ENCODE measurements at regions not wholly inside any gene's neighbourhood (a gene's known extent, or its start where the extent isn't known, plus 50 kb on each side); places are given as distances from the start of the nearest gene placed in this dataset.

DNA sequence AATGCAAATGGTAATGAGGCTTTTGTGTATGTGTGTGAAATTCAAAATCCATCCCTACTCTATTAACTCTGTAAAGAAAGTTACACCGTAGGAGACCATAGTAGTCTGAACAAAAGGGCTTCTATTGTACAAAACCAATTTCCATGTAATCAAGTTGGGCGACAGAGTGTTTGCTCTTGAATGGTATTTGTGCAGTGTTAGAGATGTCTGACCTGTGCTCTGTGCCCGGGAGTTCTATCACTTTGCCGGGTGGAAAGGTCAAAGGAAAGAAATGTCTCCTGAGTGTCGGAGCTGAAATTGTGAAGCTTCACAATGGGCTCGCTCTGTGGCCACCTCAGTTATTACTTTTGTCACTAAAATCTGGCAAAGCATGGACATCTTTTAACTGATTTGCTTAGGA, 312.0 kb downstream of the SAMD5 start:
- no peak for DNase-seq (ENCODE audit: low spot score)

DNA sequence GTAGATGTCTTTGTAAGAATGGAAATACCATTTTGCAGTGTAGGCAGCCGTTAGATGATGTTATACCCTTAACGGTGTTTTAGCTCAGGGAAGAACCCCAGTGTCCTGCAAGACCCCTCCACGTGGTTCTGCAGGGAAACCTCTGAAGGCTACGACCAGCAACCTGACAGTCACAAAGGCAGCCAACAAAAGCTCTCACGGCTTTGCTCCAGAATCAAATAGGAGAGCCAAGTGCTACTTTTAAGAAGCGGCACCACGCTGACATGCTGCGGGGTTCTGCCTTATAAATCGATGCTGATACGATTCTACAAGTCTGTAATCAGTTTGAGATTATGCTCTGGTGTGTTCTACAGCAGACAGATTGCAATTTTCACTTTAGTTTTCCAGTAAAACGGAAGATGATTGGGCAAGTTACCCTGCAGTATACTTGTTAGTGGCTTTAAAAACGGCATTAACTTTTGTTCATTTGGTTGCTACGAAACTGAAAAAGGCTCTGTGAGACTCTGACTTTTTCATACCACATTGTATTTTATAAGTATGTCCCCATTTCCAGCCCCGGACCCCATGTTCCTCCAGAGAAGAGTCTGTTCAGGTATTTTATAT, 312.9 kb downstream of the SAMD5 start:
- DNase-seq (ENCODE audit: low spot score) = no peak

DNA sequence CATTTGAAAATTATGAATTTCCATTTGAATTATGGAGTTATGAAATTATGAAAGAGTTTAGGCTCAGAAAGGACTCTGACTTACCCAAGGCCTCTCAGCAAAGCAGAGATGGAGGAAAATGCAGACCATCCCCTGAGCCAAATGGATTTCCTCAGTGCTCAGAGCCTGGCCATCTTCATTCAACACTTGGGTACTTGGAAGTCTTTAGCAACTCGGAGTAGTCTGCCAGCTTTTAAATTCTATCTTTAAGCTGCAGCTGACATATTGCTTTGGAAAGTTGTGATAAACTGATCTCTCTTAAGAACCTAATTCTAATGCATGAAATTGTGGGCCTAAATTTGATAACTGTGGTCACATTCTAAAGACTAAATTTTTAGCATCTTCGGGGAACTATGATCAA, 315.4 kb downstream of the SAMD5 start:
- no peak for DNase-seq (ENCODE audit: low spot score)

DNA sequence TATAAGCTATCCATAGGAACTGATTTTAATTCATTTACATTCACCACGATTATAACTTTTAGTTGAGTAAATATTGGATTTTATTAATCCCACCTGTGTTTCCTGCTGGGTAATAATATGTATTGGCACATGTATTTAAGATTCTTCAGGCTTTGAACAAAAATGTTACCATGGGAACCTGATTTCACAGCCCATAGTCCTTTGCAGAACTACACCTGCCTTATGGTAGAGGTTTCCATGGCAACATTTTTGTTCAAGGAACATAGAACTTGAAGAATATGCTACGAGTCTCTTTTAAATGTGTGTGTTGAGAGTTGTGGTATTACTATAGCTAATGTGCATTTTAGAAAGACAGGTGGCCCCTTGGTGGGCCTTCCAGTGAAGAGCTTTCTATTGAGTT, 317.4 kb downstream of the SAMD5 start:
- no peak for DNase-seq (ENCODE audit: low spot score)

DNA sequence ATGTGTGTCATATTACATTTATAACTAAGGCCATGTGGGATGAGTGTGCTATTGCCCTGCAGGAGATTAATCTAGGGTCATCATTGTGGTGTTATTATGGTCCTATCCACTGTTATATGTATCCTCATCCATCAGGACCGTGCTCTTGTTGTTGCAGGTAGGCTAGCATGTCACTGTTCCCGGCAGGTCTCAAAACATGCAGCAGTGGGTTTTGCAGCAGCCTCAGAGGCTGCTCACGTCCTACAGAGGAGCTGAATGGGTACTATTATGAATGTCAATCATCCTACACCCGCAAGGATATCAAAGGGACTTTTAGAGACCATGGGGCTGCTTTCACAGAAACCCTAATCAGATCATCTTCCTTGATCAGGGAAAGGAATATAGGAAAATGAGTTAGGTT, 318.2 kb downstream of the SAMD5 start:
- DNase-seq (ENCODE audit: low spot score) = no peak

DNA sequence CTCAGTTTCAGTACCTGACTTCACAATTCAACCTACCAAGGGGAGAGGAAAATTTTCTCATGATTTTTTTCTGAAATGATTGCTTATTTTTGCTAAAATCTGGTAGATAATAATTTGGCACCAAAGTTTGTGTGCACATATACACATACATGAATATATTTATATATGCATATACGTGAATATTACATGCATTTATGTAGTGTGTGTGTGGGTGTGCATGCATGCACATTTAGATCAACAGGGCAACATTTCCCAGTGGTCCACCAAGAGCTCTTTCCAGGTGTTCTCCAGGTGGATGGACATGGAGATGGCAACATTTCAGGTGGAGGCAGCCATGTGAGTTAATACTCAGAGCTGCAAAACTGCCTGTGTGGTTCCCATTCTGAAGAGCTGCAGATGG, 320.9 kb downstream of the SAMD5 start:
- DNase-seq (ENCODE audit: low spot score) = no peak

DNA sequence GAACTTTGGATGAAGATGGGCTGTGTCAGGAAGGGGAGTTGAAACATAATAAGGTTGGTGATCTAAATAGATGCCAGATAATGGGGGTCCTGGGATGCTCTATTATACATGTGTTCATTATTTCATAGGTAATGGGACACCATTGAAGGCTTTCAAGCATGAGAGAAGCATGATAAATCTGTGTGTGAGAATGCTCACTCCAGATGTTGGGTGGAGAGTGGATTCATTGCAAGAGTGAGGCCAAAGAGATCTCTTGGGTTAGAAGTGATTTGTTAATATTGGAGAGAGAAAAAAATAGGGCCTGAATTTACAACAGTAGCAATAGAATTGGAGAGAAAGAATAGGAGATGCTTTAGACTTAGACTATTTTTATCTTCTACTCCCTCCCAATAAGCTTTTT, 321.3 kb downstream of the SAMD5 start:
- no peak for DNase-seq (ENCODE audit: low spot score)

DNA sequence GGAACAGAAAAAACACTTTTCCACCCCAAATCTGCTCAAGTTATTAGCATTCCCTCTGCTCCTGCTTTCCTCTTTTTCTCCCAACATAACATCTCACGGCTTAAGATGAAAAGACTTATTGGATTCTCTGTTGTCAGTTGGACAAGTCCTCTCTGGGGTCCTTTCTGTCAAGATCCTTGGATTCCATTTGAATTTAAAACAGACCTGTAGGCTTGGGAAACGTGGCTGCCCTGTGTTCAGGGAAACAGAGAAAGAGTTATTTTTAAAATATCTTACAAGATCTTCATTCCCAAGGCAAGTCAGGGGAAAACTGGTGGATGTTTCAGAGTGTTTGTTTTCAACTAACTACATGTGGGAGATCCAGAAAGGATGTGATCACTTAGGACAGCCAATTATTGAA, 322.9 kb downstream of the SAMD5 start:
- no peak for DNase-seq (ENCODE audit: low spot score)

DNA sequence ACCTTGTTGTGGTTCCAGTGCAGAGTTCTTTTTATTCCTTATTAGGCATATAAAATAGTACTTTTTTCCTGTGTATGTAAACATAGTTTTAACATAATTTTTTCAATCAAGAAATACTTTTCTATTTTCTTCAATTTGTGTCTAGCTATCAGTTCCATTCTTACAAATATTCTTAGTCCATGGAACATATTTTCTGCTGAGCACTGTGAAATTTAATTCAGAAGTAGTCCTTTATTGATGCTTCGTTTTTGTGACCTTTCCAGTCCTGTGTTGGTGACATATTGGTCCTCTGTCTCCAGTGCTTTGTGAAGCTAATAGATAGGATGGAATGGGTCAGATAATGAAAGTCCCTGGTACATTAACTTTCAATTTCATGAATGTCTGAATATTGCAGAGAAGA, 325.1 kb downstream of the SAMD5 start:
- no peak for DNase-seq (ENCODE audit: low spot score)

DNA sequence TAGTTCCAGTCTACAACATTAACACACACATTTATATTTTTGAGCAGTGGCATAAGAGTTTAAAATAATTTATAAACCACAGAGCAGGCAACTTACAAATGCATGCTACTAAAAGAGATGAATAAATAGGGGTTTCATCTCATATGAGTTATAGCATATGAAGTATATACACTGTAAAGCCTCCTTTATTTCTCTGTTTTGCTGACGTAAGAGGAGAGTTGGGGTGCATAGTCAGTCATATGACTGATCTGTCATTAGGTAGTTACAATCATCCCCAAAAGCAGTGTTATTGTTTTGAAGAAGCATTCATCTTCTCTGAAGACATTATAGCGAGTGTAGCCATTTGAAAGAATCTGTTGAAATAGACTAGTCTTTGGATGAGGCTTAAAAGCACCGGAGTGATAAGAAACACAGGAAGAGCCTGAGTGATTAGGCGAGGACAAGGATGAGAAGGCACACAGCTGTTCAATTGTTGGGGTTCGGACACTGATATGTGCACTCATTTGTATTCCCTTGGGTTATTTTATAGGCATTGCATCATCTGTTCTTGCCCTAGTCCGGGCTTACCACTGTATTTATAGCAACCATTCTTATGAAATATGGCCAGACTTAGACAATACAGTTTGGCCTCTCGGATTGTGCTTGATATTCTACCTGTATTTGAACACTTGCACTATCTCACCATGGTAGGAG, 325.7 kb downstream of the SAMD5 start:
- DNase-seq (ENCODE audit: low spot score) = no peak

DNA sequence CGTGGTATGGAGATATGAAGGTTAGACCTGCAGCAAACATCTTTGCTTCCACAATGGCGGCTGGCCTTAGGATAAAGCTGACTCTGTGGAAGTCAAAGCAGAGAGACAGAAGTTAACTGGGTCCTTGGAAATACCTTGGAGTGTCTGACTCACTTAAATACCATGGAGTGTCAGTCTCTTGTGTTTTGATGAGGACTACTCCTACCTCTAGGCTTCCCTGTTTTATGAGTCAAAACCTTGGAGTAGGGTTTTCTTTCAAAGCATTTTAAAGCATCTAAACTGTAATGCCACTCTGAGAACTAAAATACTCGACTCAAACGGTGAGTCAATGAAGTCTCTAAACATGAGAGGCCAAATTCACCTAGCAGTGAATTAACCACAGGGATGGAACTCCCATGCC, 329.1 kb downstream of the SAMD5 start:
- DNase-seq (ENCODE audit: low spot score) = no peak

DNA sequence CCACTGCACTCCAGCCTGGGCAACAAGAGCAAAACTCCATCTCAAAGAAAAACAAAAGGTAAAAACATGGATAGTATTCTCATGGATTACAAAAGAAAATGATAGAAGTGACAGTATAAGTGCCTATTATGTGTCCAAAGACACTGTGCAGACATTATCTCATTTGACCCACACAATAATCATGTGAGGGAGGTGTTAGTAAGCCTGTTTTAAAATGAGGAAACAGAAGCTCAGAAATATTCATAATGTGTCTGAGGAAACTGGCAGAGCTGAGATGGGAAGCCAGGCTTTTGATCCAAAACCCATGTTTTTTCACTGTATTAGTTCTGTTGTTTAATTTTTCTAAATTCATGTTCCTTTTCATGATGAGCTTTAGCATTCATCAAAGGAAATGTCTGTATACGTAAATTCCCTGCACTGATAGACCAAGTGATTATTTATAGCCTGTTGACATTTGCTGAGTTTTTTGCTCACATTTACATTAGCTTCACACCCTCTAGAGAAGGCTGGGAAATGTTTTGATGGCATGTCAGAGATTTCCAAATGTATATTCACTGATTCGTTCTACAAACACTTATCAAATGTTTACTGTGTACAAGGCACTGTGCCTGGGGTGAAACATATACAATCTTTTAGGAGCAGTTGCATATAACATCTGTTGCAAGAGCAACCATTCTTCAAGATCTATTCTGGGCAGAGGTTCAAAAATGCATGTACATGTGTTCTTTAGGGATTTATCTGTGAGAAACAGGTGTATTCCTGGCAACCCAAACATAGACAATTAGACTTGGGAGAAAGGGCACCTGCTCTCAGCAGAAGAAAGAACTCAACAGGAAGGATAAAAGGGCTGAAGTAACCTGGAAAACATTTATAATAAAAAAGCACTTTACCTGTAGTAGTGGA, 331.5 kb downstream of the SAMD5 start:
- no peak for DNase-seq (ENCODE audit: low spot score)

DNA sequence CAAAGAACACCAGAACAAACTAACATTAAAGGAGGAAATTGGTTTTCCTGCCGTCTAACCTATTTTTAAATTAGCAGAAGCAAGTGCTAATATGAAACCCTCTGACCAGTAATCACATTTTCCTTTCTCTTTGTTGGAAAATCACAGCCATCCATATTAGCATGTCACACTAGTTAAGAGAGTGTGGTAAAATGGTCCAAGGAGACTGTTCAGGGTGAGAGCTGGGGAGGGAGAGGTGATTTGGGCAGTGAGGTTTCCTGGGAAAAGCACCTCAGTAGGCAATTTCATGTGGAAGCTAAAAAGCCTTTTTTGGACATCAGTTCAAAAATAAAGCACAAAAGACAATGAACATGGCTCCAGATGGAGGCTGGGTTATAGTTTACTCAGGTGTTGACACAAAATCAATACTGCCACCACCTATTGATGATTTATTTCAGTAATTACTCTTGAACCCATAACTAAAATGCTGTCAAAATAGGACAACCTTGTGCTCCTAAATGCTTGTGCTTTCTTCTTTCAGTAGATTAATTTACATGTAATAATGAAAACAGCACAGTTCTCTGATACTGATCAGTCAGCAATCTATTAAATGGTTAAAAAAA, 333.2 kb downstream of the SAMD5 start:
- DNase-seq (ENCODE audit: low spot score) = no peak

DNA sequence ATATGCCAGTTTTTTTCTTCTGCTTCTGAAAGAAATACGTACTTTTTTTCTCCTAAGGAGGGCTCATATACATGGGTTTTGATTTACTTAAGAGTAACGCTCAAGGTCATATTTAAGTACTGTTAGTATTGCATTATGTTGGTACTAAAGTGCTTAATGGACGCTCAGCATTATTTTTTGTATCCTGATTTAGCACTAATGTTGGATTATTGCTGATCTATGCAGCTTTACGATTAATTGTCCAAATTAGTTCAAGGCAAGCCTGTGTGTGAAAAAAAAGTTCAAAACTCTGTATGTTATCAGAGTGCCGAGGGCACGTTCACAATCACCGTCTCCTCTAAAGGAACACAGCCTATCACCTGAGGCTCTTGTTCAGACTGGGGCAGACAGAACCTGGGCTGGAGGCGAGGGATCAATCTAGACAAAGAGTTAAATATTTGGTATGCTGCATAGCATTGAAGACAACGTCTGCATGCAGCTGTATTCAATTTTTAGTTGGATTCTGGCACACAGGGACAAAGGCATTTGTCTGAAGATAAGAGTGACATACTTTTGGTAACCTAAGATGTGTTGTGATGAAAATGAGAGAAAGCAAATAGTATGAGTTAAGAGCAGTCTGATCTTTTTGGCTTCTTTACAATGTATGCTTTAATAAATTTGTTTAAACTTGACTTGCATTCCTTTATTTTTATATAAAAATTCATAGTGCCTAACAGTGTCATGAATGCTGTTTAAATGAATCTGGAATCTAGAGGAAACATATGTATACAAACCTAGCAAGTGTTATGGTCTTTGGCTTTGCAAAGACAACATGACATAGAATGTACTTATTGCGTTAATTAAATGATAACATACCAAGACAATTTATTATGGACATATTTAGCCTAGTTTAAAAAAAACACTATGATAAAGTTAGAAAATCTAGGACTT, 341.2 kb downstream of the SAMD5 start:
- DNase-seq (ENCODE audit: low spot score) = no peak

DNA sequence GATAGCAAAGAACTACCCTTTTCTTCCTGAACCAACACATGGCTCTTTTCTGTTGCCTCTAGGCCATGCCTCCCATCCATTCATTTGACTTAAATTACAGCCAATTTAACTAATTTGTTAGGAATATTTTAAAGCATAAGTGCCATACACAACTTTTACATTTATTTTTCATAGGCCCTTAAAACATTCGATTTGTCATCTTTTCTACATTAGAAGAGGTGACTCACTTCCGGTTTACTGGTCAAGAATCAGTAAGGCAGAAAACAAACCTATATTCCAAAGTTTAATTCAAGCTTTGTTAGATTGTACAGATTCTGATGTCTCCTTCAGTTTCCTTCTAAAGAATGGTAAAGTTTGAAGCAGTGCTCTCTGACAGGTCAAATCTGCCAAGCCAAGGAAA, 344.3 kb downstream of the SAMD5 start:
- no peak for DNase-seq (ENCODE audit: low spot score)

DNA sequence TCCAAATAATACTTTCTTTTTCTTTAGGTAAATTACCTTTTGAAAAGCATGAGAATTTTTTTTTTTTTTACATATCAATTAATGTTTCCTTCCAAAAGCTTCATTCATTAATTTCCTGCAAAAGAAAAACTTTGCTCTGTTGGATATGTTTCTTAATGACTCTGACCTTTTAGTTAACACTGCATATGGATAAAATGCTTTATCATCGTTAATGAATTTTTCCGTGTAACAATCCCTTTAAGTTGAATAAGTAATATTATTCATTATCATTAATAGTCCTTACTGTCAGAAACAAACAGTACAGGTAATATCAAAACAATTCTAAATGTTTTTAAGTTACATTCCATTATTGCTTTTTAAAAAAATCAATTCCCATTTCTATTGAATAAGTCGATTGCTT, 345.1 kb downstream of the SAMD5 start:
- no peak for DNase-seq (ENCODE audit: low spot score)

DNA sequence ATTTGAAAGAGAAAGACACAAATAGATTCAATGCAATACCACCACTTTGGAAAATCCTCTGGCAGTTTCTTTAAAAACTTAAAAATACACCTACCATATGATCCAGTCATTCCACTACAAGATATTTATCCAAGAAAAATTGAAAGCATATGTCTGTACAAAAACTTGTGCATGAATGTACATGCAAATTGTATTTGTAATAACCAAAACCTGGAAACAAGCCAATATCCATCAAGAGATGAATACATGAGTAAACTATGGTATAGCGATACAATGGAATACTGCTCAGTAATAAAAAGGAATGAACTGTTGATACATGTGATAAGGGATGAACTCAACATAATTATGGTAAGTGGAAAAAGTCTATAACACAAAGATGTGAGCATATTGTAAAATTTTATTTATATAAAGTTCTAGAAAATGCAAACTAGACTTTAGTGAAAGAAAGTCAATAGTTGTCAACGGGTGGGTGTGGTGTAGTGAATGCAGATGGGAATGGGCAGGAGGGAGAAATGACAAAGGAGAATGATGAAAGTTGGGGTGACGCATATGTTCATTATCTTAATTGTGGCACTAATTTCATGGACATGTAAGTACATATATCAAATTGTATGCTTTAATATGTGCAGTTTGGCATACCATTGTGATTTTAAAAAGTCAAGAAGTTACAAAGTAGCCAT, 347.5 kb downstream of the SAMD5 start:
- no peak for DNase-seq (ENCODE audit: low spot score)

DNA sequence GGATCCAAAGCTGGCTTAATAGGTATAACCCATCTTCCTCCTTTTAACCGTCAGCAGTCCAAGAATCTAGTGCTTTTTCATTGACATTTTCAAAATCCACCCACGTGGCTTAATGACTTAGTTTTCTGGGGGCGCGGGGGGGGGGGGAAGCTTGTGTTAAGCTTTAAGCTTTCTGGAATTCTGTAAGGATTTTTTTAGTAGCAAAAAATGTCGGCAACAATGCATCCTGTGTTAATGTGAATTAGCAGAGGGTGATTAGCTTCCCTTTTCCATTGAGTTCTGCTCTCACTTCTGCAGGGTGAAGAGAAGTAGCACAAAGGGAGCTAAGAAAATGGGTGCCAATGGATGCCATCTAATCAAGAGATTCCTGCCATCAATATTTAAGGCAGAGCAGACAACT, 348.2 kb downstream of the SAMD5 start:
- no peak for DNase-seq (ENCODE audit: low spot score)

DNA sequence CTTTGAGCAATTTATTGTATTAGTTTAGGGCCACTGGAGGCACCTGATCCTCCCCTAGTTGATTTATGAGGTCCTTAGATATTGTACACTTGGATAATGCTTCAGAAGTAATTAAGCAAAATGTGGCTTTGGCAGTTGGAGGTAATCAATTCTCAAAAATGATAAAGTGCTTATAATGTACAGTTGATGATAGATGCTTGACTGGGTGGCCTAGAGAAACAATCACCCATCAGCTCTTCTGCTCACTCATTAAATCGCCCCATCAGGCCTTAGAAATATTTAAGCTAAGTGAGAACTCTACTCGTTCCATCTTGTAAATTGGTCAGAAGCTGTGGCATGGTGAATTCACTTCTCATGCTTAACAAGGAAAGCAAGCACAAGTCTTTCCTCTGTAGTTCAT, 349.9 kb downstream of the SAMD5 start:
- no peak for DNase-seq (ENCODE audit: low spot score)

DNA sequence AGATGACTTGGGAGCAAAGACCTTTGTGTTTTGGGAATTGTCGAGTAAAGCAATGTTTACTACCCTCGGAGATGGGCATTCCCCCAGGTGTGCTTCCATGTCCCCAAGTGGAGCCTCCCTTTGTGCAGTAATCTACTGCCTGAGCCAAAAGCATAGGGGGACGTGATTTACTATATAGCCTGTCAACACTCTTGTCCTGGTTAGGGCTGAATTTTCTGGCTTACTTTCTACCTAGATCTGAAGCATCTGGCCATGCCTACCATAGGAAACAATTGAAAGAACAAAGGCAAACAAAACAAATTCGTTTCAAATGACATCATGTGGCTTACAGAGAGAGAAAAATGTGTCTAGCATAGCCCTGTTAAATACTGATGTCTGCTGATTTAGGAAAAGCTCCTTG, 350.6 kb downstream of the SAMD5 start:
- no peak for DNase-seq (ENCODE audit: low spot score)

DNA sequence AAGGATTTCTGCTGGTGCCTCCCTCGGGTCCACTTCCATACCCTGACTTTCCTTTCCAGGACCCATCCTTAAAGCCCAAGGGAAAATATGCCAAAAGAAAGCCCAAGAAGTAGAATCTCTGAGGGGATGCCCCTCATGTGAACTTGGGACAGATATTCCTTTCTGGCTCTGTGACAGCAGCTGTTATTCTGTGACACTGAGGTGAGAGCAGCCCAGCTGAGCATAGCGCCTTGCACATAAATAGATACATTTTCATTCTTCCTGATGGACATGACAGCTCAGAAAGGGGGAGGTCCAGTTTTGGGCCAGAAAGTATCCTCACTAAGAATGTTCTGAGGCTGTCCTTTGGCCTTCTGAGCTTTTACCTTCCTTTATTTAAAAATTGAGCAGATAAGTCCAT, 353.2 kb downstream of the SAMD5 start:
- no peak for DNase-seq (ENCODE audit: low spot score)
